HepG2 (cell line): ENCODE measurements at regions not wholly inside any gene's neighbourhood (a gene's known extent, or its start where the extent isn't known, plus 50 kb on each side); places are given as distances from the start of the nearest gene placed in this dataset.

ENCODE experiments used
- NFYB ChIP-seq: sonication (generic); formaldehyde crosslinking; IDR thresholded peaks from 2 replicates; pipeline ENCODE4 v1.4.0; 2020; ENCODE audit warnings: missing genetic modification reagents
- TF ChIP-seq, protein P1 (sequence below): sonication (generic); formaldehyde crosslinking; IDR thresholded peaks from 2 replicates; pipeline ENCODE4 v1.8.0; 2023; ENCODE audit warnings: mild to moderate bottlenecking, missing genetic modification reagents

DNA sequence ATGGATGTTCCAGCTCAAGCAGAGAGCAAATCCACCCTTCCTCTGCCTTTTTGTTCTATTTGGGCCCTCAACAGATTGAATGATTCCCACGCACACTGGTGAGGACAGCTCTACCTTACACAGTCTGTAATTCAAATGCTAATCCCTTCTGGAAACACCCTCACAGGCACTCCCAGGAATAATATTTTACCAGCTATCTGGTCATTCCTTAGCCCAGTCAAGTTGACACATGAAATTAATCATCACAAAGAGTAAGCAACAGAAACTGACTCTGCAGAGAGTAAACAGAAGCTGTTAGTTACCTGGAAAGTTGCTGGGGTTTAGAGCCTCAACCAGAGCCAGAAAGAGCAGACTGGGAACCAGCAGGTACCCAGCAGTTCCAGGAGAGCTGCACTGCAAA, 75.5 kb upstream of the MMP2 start:
- no peak for TF ChIP-seq NFYB (CRISPR knock-in tag)
- TF ChIP-seq, protein P1, sequence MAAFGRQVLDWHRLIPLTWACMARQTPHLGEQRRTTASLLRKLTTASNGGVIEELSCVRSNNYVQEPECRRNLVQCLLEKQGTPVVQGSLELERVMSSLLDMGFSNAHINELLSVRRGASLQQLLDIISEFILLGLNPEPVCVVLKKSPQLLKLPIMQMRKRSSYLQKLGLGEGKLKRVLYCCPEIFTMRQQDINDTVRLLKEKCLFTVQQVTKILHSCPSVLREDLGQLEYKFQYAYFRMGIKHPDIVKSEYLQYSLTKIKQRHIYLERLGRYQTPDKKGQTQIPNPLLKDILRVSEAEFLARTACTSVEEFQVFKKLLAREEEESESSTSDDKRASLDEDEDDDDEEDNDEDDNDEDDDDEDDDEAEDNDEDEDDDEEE (CRISPR knock-in tag): no peak
